Heart left ventricle (tissue), 16 donors: ENCODE measurements at regions not wholly inside any gene's neighbourhood (a gene's known extent, or its start where the extent isn't known, plus 50 kb on each side); places are given as distances from the start of the nearest gene placed in this dataset.

Experiments used
- ATAC-seq, 4 donors: fragments of 200-7000 bp; cut with Tn5 transposase; one replicate each; pipeline ENCODE4 v1.9.1; 2020 to 2022; ENCODE audit warnings: moderate library complexity in 4 of 4, mild to moderate bottlenecking in 3 of 4, moderate number of reproducible peaks in 1 of 4
- DNase-seq, 5 donors: peaks; one replicate each; pipeline ENCODE4 v3.0.0-alpha.2; 2020
- H3K27ac ChIP-seq, 12 donors: fragments of 200-600 bp; sonication (generic) in 4 of 12; one replicate each; pipeline versions ENCODE4 v1.5.0 to v1.8.0; 2016 to 2022; ENCODE audit warnings: mild to moderate bottlenecking in 2 of 12
- H3K27me3 ChIP-seq, 9 donors: fragments of 200-600 bp; sonication (generic) in 2 of 9; one replicate each; pipeline versions ENCODE4 v1.5.1 to v1.8.0; 2016 to 2022; ENCODE audit warnings: mild to moderate bottlenecking in 3 of 9
- H3K36me3 ChIP-seq, 9 donors: fragments of 200-600 bp; sonication (generic) in 2 of 9; one replicate each; pipeline versions ENCODE4 v1.5.0 to v1.8.0; 2018 to 2022; ENCODE audit warnings: mild to moderate bottlenecking in 2 of 9
- H3K4me1 ChIP-seq, 12 donors: fragments of 200-600 bp; sonication (generic) in 4 of 12; one replicate each; pipeline versions ENCODE4 v1.5.0 to v1.8.0; 2016 to 2022; ENCODE audit warnings: mild to moderate bottlenecking in 3 of 12
- H3K4me3 ChIP-seq, 12 donors: fragments of 200-600 bp; sonication (generic) in 4 of 12; one replicate each; pipeline versions ENCODE4 v1.5.0 to v1.8.0; 2017 to 2022; ENCODE audit warnings: mild to moderate bottlenecking in 9 of 12, moderate library complexity in 4 of 12
- H3K9me3 ChIP-seq, 12 donors: fragments of 200-600 bp; sonication (generic) in 4 of 12; one replicate each; pipeline versions ENCODE4 v1.5.0 to v1.8.0; 2016 to 2022; ENCODE audit warnings: mild to moderate bottlenecking in 1 of 12
- POLR2A ChIP-seq, 2 donors: fragments of 450-650 bp; IDR thresholded peaks; one replicate each; pipeline ENCODE4 v1.6.1; 2017; ENCODE audit warnings: antibody characterized with exemption in 2 of 2, mild to moderate bottlenecking in 2 of 2, moderate library complexity in 2 of 2
- WGBS, 4 donors: extraction: QIAGEN DNeasy Blood & Tissue Kit in 2 of 4; methylation state at CpG; one replicate each; pipeline versions ENCODE4 v1.1.5 to v1.1.7; 2013 to 2018; 5-methylcytosine and 5-hydroxymethylcytosine counted together
- intact Hi-C, 10 donors: fragments of 100-400 bp; cut with DNase I; formaldehyde crosslinking; loops; one replicate each; pipeline versions ENCODE4 v1.11.1 to v1.14.2; 2022
- TF ChIP-seq, protein P1 (sequence below), 12 donors: fragments of 200-600 bp; sonication (generic) in 4 of 12; IDR thresholded peaks; one replicate each; pipeline versions ENCODE4 v1.5.0 to v1.8.0; 2018 to 2022; ENCODE audit warnings: antibody characterized with exemption in 12 of 12, mild to moderate bottlenecking in 5 of 12
- donor health status: ischemic (EF 13 %, LVEDD 7.1; RV severe dilation, severe dysfunction).
- donor health status: healthy with polysubstance abuse.
- donor health status: DM: no; HTN: yes; CAD: no.
- donor health status: DM: no; HTN: no; CAD: no.
- donor health status: ischemic (EF 25% LVEDD 6.9; RV normal size, moderate dysfunction).
- donor health status: ischemic (EF 25% LVEDD 5.7; RV mildly dilated, moderate dysfunction).
- donor health status: healthy.
- donor health status: DM: yes; HTN: yes; CAD: no.
- donor health status: ischemic (EF 35%, LVEDD 5.7; RV mildly dilated, moderate dysfunction).
- donor health status: nonischemic (EF 11% LVEDD 7.7; RV severe dilation, severe dysfunction).
- donor health status: DM: yes; HTN: yes; CAD: no.
- donor health status: PGD.
- donor health status: ischemic (EF 29% LVEDD 5.4; RV normal size, mild dysfunction).
- donor health status: nonischemic (EF 23%, LVEDD 6.1; RV moderate dilation, normal function).

DNA sequence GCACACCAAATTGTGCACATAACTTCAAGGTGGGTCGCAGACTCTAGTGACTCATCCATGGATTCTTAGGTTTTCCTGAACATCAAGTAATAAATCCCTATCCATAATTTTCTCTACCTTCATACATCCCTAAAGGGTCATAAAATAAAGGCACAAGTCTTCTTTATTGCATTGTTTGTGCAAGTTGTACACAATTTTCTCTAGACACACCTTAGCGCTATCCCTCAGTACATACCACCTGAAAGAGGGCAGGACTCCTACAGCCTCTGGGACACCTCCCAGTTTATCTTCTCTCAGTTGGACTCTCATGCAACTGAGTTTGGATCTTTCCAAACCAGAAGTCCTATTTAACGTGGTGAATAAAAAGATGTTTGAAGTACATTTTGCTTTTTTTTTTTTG is 168.5 kb upstream of the BMP4 start:
- H3K4me3 ChIP-seq: no peak overlapping the region
- no peak overlapping the region for H3K27ac ChIP-seq
- no peak for DNase-seq
- 94 to 97% (median 95%) methylated on average over 3 of the region's 3 CpGs for WGBS, 4 donors
- peaks cover 0 to 5% (median 0%) of the 10 kb centered on the region in 12 donors for H3K4me1 ChIP-seq
- no peaks in the 10 kb centered on the region for H3K36me3 ChIP-seq
- intact Hi-C loops: no loop called here
- TF ChIP-seq POLR2A (IDR thresholded peaks at IDR 0.05): no peak
- TF ChIP-seq, protein P1, sequence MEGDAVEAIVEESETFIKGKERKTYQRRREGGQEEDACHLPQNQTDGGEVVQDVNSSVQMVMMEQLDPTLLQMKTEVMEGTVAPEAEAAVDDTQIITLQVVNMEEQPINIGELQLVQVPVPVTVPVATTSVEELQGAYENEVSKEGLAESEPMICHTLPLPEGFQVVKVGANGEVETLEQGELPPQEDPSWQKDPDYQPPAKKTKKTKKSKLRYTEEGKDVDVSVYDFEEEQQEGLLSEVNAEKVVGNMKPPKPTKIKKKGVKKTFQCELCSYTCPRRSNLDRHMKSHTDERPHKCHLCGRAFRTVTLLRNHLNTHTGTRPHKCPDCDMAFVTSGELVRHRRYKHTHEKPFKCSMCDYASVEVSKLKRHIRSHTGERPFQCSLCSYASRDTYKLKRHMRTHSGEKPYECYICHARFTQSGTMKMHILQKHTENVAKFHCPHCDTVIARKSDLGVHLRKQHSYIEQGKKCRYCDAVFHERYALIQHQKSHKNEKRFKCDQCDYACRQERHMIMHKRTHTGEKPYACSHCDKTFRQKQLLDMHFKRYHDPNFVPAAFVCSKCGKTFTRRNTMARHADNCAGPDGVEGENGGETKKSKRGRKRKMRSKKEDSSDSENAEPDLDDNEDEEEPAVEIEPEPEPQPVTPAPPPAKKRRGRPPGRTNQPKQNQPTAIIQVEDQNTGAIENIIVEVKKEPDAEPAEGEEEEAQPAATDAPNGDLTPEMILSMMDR (IDR thresholded peaks at IDR 0.05): no peak
- no peaks in the 10 kb centered on the region for H3K27me3 ChIP-seq
- ATAC-seq: no peak
- H3K9me3 ChIP-seq: no peaks in the 10 kb centered on the region

DNA sequence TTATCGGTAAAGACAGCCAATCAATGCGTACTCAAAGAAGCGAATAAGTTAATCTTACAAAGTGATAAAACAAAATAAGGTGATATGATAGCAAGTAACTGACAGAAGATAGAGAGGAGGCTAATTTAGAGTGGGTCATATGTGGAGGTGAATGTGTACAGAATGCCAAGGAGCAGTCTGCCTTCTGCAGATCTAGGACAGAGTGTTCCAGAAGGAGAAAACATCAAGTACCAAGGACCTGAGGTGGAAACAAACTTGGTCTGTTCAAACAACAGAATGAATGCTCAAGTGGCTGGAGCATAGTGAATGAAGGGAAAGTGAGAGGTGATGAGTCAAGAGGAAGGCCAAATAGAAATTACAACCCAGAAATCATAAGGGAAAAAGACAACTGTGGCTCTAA is 170.3 kb upstream of the BMP4 start:
- WGBS, 4 donors: 96 to 98% (median 97%) methylated on average over 3 of the region's 3 CpGs
- no peaks in the 10 kb centered on the region for H3K9me3 ChIP-seq
- no peak overlapping the region for H3K27ac ChIP-seq
- no peaks in the 10 kb centered on the region for H3K36me3 ChIP-seq
- TF ChIP-seq, protein P1 (IDR thresholded peaks at IDR 0.05): no peak
- TF ChIP-seq POLR2A (IDR thresholded peaks at IDR 0.05): no peak
- H3K27me3 ChIP-seq: no peaks in the 10 kb centered on the region
- intact Hi-C loops: no loop called here
- H3K4me3 ChIP-seq: no peak overlapping the region
- DNase-seq (no peak), ATAC-seq (no peak)
- no peaks in the 10 kb centered on the region for H3K4me1 ChIP-seq

DNA sequence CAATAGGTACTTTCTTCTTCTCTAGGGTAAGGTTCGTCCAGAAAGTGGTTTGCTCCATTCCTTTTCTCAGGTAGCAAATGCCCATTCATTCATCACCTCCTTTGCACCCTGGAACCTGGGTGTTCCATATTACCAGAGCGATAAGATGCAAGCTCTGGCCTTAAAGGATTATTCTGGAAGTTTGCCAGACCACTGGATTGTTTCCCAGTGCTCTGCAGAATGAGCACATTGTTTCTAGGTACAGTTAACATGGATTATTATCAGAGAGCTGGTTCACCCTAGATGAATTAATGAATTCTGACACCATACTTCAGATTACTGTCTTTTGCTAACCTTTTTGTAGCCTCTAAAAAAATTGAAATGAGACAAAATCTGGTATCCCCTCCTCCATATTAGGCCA is 170.9 kb upstream of the BMP4 start:
- 17 to 48% (median 37%) methylated on average over 2 of the region's 2 CpGs for WGBS, 4 donors
- no peaks in the 10 kb centered on the region for H3K27me3 ChIP-seq
- intact Hi-C loops: no loop called here

DNA sequence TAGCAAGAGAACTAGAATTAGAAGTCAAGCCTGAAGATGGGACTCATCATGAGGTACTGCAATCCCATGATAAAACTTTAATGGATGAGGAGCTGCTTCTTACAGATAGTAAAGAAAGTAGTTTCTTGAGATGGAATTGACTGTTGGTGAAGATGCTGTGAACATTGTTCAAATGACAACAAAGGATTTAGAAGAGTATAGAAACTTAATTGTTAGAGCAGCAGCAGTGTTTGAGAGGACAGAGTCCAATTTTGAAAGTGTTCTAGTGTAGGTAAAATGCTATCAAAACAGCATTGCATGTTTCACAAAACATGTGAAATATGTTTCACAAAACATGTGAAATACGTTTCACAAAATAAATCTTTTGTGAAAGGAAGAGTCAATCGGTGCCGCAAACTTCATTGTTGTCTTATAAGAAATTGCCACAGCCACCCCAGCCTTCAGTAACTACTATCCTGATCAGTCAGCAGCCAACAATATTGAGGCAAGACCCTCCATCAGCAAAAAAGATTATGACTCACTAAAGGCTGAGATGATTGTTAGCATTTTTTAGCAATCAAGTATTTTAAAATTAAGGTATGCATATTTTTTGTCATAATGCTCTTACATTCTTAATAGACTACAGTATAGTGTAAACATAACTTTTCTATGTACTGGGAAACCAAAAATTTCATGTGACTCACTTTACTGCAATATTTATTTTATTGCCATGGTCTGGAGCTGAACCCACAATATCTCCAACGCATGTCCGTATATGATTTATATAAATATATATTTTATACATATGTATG is 173.4 kb upstream of the BMP4 start:
- DNase-seq (no peak), ATAC-seq (no peak)
- TF ChIP-seq, protein P1 (IDR thresholded peaks at IDR 0.05): no peak
- TF ChIP-seq POLR2A (IDR thresholded peaks at IDR 0.05): no peak
- Histone ChIP-seq H3K36me3 (no peaks in the 10 kb centered on the region), H3K4me1 (no peaks in the 10 kb centered on the region), H3K27me3 (no peaks in the 10 kb centered on the region), H3K4me3 (no peak overlapping the region), H3K9me3 (no peaks in the 10 kb centered on the region), H3K27ac (no peak overlapping the region)
- intact Hi-C loops: no loop called here
- WGBS, 4 donors: 77 to 78% (median 77%) methylated on average over 5 of the region's 5 CpGs

More for the DNA sequence above, 170.9 kb upstream of the BMP4 start:
- ATAC-seq (no peak), DNase-seq (no peak)
- H3K4me1 ChIP-seq: no peaks in the 10 kb centered on the region
- no peaks in the 10 kb centered on the region for H3K9me3 ChIP-seq
- H3K36me3 ChIP-seq: no peaks in the 10 kb centered on the region
- no peak overlapping the region for H3K27ac ChIP-seq
- no peak overlapping the region for H3K4me3 ChIP-seq
- TF ChIP-seq, protein P1 (IDR thresholded peaks at IDR 0.05): no peak
- TF ChIP-seq POLR2A (IDR thresholded peaks at IDR 0.05): no peak
